ENCODE measurements at regions not wholly inside any gene's neighbourhood (a gene's known extent, or its start where the extent isn't known, plus 50 kb on each side); places are given as distances from the start of the nearest gene placed in this dataset.

DNA sequence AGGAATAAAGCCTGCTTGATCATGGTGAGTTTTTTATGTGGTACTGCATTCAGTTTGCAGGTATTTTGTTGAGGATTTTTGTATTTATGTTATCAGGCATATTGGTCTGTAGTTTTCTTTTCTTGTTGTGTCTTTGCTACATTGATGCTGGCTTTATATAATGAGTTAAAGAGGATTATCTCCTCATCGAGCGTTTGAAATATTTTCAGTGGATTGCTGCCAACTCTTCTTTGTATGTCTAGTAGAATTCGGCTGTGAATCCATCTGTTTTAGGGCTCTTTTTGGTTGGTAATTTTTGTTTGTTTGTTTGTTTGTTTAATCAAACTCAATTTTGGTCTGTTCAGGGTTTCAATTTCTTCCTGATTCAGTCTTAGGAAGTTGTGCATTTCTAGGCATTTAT is 758.4 kb downstream of the KCNA4 start:
- H4K20me1 ChIP-seq (ENCODE audit: insufficient read depth) = no peaks in the 10 kb centered on the region
- intact Hi-C loops (cut with micrococcal nuclease) = no loop called here
- ChIA-PET POLR2A (no interaction called here), CTCF (no interaction called here), RAD21 (ENCODE audit: low non-redundant PET in 1 of 2, low total read pairs in 2 of 2, uncharacterized antibody in 2 of 2, unreplicated experiment in 2 of 2) (no interaction called here)
- no peaks in the 10 kb centered on the region for H3K36me3 ChIP-seq (ENCODE audit: control insufficient read depth in 1 of 2, insufficient read depth in 2 of 2, low read length in 2 of 2)
- H3K9ac ChIP-seq (ENCODE audit: low read length) = no peak overlapping the region
- H3K27ac ChIP-seq (ENCODE audit: low read depth, low read length) = no peak overlapping the region
- DNase-seq (ENCODE audit: low read depth, low spot score) (no peak), ATAC-seq (no peak)
- H3K4me1 ChIP-seq (ENCODE audit: control insufficient read depth in 1 of 2, insufficient read depth in 2 of 2, low read length in 2 of 2) = peaks cover 0 to 13% of the 10 kb centered on the region in 2 experiments; a peak in 2 of 4 replicates
- H3K9me2 ChIP-seq (ENCODE audit: insufficient read depth) = no peaks in the 10 kb centered on the region
- no TSS peak for BruUV-seq (replicated peaks)
- H3K9me3 ChIP-seq (ENCODE audit: control insufficient read depth in 1 of 2, insufficient read depth in 1 of 2, low read depth in 1 of 2, low read length in 2 of 2) = no peaks in the 10 kb centered on the region
- H2AFZ ChIP-seq (ENCODE audit: low read depth, low read length, poor library complexity, severe bottlenecking) = no peak overlapping the region
- TF ChIP-seq CTCF (IDR thresholded peaks at IDR 0.05 in 2 of 3, conservative IDR thresholded peaks at IDR 0.05 in 1 of 3; ENCODE audit: borderline replicate concordance in 1 of 3, insufficient read depth in 1 of 3, low read depth in 2 of 3, low read length in 2 of 3) (no peak), SP1 (IDR thresholded peaks at IDR 0.05; ENCODE audit: low read depth) (no peak), RAD21 (IDR thresholded peaks at IDR 0.05; ENCODE audit: low read depth) (no peak), ZNF274 (IDR thresholded peaks at IDR 0.05; ENCODE audit: low read depth, low read length) (no peak), SRF (IDR thresholded peaks at IDR 0.05; ENCODE audit: low read depth) (no peak), EZH2 (IDR thresholded peaks at IDR 0.05) (no peak), JUND (IDR thresholded peaks at IDR 0.05) (no peak), MAX (IDR thresholded peaks at IDR 0.05) (no peak), TCF7L2 (IDR thresholded peaks at IDR 0.05; ENCODE audit: borderline replicate concordance, extremely low read depth, insufficient read depth, insufficient read length) (no peak), SIN3A (IDR thresholded peaks at IDR 0.05; ENCODE audit: low read depth) (no peak)
- TF ChIP-seq, protein P1, sequence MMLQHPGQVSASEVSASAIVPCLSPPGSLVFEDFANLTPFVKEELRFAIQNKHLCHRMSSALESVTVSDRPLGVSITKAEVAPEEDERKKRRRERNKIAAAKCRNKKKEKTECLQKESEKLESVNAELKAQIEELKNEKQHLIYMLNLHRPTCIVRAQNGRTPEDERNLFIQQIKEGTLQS (IDR thresholded peaks at IDR 0.05) = no peak
- H3K79me2 ChIP-seq (ENCODE audit: insufficient read depth, low read length) = no peaks in the 10 kb centered on the region
- no peaks in the 10 kb centered on the region for H3K27me3 ChIP-seq (ENCODE audit: insufficient read depth, low read length)
- no peak overlapping the region for H3K4me2 ChIP-seq (ENCODE audit: low read length)
- H3K4me3 ChIP-seq (replicated peaks in 1 of 2; ENCODE audit: low read depth in 1 of 2, low read length in 2 of 2) = no peak overlapping the region
